IPS-18a (cell line): ENCODE measurements at regions not wholly inside any gene's neighbourhood (a gene's known extent, or its start where the extent isn't known, plus 50 kb on each side); places are given as distances from the start of the nearest gene placed in this dataset.
"Not testable (repeated sequence)": the region's sequence is repeated elsewhere in the genome, so short reads cannot be mapped to it uniquely, and the experiment has no call there.

Source experiments
- H3K27ac ChIP-seq: one replicate; pipeline ENCODE4 v1.5.1; 2013; ENCODE audit warnings: low read length
- H3K27me3 ChIP-seq: one replicate; pipeline ENCODE4 v1.6.1; 2013; ENCODE audit warnings: mild to moderate bottlenecking, low read length; ENCODE audit not compliant: control insufficient read depth, insufficient read depth
- H3K36me3 ChIP-seq: one replicate; pipeline ENCODE4 v1.6.1; 2013; ENCODE audit warnings: low read depth, low read length; ENCODE audit not compliant: control insufficient read depth
- H3K4me1 ChIP-seq: one replicate; pipeline ENCODE4 v1.6.1; 2013; ENCODE audit warnings: low read depth, low read length; ENCODE audit not compliant: control insufficient read depth
- H3K4me3 ChIP-seq: one replicate; pipeline ENCODE4 v1.5.1; 2013; ENCODE audit warnings: low read length
- H3K9ac ChIP-seq: one replicate; pipeline ENCODE4 v1.6.1; 2013; ENCODE audit warnings: mild to moderate bottlenecking, low read length, moderate library complexity
- H3K9me3 ChIP-seq: one replicate; pipeline ENCODE4 v1.6.1; 2013; ENCODE audit warnings: low read depth, low read length; ENCODE audit not compliant: control insufficient read depth

DNA sequence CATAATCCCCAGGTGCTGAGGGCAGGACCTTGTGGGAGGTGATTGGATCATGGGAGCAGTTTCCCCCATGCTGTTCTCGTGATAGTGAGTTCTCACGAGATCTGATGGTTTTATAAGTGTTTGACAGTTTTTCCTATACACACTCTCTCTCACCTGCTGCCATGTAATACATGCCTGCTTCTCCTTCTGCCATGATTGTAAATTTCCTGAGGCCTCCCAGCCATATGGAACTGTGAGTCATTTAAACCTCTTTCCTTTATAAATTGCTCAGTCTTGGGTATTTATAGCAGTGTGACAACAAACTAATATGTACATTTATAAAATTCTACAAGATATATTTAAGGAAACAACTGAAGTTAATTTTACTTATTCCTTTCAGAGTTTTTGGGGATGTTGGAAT is 170.8 kb upstream of the BET1 start:
- no peak overlapping the region for H3K9ac ChIP-seq
- H3K9me3 ChIP-seq, result no peaks in the 10 kb centered on the region
- H3K4me1 ChIP-seq, result no peaks in the 10 kb centered on the region
- H3K36me3 ChIP-seq, result no peaks in the 10 kb centered on the region
- H3K4me3 ChIP-seq, result no peak overlapping the region
- no peak overlapping the region for H3K27ac ChIP-seq
- no peaks in the 10 kb centered on the region for H3K27me3 ChIP-seq

DNA sequence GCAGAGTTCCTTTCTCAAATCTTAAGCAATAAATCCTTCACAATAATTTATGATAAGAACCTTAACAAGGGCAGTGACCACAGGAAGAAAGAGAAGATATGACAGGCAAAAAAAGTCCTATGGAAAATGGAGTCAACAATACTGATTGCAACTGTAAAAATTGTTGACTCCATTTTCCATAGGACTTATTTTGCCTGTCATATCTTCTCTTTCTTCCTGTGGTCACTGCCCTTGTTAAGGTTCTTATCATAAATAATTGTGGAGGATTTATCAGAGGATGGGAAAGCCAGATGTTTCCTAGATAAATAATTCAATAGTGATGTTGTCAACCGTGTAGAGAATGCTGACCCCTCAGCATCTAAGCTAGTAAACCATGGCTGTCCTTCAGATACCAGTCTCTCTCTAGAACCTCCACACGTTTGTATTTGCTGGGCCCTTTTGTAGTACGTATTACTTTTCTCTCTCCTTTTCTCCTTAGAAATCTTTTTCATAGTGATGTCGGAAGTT is 172.6 kb upstream of the BET1 start:
- no peak overlapping the region for H3K9ac ChIP-seq
- no peak overlapping the region for H3K4me3 ChIP-seq
- no peaks in the 10 kb centered on the region for H3K36me3 ChIP-seq
- no peak overlapping the region for H3K27ac ChIP-seq
- no peaks in the 10 kb centered on the region for H3K27me3 ChIP-seq
- H3K9me3 ChIP-seq, result no peaks in the 10 kb centered on the region
- no peaks in the 10 kb centered on the region for H3K4me1 ChIP-seq

DNA sequence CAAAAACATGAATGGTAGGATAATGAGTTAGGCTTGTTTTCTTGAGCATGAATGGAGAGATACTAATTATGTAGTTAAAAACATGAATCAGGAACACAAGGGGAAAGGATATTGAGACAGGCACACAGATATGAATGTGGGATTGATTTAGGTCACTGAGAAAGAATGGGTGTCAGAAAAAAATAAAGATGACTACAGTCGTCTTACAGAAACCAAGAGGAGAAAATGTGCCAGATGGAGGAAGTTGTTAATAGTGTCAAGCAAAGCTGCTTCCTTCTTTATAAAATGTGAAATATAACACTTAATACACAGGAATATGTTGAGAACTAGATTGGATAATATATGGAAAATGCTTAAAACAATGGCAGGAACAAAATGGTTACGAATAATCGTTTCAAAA is 173.3 kb upstream of the BET1 start:
- Histone ChIP-seq H3K4me3 (no peak overlapping the region), H3K9me3 (no peaks in the 10 kb centered on the region), H3K27me3 (no peaks in the 10 kb centered on the region), H3K36me3 (no peaks in the 10 kb centered on the region), H3K27ac (no peak overlapping the region), H3K4me1 (no peaks in the 10 kb centered on the region), H3K9ac (no peak overlapping the region)

DNA sequence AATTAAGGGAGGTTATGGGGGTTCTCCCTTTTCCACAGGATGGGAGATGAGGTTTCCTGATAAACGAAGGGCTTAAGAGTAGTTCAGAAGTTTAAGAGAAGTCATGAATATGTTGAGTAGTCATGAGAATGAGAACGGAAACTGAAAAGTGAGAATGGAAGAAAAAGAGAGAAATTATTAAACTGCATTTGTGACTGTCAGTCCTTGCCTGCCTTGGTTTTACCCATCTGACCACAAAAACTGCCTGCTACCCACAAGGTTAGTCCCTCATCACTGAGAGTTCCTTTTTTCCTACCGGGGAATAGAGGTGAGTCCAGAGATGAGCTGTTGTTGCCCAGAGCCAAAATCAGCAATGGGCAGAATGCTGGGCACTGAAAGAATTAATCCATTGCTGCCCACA is 174.1 kb upstream of the BET1 start:
- H3K27me3 ChIP-seq, result no peaks in the 10 kb centered on the region
- H3K9ac ChIP-seq, result no peak overlapping the region
- no peaks in the 10 kb centered on the region for H3K9me3 ChIP-seq
- H3K27ac ChIP-seq, result no peak overlapping the region
- no peaks in the 10 kb centered on the region for H3K36me3 ChIP-seq
- no peaks in the 10 kb centered on the region for H3K4me1 ChIP-seq
- no peak overlapping the region for H3K4me3 ChIP-seq

DNA sequence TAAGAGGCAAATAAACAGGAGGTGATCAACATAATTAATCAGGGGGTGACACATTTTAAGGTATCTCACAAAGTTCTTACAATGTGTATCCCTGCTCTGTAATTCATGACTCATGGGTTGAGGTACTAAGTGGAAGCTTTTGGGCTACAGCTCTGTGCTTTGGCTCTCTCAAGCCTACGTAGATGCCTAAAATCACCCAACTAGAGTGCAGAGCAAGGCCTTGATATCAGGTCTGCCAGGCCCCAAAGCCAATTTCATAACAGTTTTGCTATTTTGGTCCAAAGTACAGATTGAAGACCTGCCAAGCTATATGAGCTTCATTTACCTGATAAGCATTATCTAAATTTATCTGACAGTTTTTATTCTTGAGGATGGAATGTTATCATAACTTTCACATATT is 175.3 kb upstream of the BET1 start:
- no peaks in the 10 kb centered on the region for H3K36me3 ChIP-seq
- no peak overlapping the region for H3K9ac ChIP-seq
- H3K4me1 ChIP-seq, result no peaks in the 10 kb centered on the region
- H3K27ac ChIP-seq, result no peak overlapping the region
- no peak overlapping the region for H3K4me3 ChIP-seq
- no peaks in the 10 kb centered on the region for H3K9me3 ChIP-seq
- H3K27me3 ChIP-seq, result no peaks in the 10 kb centered on the region

DNA sequence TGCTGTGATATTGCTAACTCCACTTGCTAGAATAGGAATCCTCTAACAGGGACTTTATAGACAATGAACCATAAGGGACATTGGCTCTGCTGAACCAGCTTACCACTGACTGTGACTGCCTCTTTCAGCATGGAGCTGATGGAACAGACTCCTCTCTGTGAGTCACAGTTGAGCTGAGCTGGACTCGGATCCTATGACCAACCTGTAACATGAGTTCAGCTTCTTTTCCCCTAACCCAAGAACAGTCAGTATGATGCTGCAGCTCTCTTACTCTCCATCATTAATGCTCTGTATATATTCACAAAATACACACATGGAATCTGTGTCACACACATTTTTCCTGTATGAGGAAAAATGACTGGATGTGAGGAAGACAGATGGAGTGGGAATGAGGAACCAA is 177.9 kb upstream of the BET1 start:
- Histone ChIP-seq H3K9ac (no peak overlapping the region), H3K27ac (no peak overlapping the region)

DNA sequence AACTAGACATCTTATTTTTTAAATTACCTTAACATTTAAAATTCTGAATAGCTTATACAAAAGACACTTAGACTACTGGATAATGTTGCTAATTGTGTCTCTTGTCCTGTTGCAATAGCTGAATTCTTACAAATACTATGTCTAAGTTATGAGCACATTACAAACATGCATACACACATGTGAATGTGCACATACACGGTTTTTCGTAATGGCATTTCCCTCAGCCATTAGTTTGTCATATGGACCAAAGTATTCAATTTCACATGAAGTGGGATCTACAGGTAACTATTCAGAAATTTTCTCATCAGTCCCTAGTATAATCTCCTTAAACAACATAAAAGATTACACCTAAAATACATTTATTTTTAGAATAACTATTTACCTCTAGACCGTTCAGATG is 178.6 kb upstream of the BET1 start:
- Histone ChIP-seq H3K4me1 (no peaks in the 10 kb centered on the region), H3K4me3 (no peak overlapping the region), H3K9me3 (no peaks in the 10 kb centered on the region), H3K27ac (no peak overlapping the region), H3K9ac (no peak overlapping the region), H3K27me3 (no peaks in the 10 kb centered on the region), H3K36me3 (no peaks in the 10 kb centered on the region)

More for the DNA sequence above, 177.9 kb upstream of the BET1 start:
- H3K9me3 ChIP-seq, result no peaks in the 10 kb centered on the region
- H3K4me3 ChIP-seq, result no peak overlapping the region
- H3K36me3 ChIP-seq, result no peaks in the 10 kb centered on the region
- H3K27me3 ChIP-seq, result no peaks in the 10 kb centered on the region
- H3K4me1 ChIP-seq, result no peaks in the 10 kb centered on the region

DNA sequence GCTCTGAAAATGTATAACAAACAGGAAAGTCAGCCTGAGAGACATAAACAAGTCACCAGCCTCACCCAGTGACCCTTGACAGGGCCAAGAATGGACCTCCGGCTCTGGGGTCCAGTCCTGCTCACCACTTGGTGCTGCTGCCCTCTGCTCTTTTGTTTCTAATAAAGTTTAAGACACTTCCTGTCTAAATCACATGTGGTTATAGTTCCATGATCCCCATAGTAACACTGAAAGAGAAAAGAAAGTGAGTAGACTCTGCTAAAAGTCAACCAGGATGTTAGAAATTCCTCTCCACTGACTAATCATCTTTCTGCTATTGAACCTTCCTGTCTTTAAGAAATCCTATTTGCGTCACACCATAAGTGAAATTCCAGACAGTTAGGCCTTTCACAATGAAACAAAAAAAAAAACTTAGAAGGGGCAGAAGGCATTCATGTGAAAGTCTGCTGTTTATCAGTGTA is 179.2 kb upstream of the BET1 start:
- Histone ChIP-seq H3K27me3 (no peaks in the 10 kb centered on the region), H3K27ac (no peak overlapping the region), H3K4me1 (no peaks in the 10 kb centered on the region), H3K9me3 (no peaks in the 10 kb centered on the region), H3K9ac (no peak overlapping the region), H3K4me3 (no peak overlapping the region), H3K36me3 (no peaks in the 10 kb centered on the region)

DNA sequence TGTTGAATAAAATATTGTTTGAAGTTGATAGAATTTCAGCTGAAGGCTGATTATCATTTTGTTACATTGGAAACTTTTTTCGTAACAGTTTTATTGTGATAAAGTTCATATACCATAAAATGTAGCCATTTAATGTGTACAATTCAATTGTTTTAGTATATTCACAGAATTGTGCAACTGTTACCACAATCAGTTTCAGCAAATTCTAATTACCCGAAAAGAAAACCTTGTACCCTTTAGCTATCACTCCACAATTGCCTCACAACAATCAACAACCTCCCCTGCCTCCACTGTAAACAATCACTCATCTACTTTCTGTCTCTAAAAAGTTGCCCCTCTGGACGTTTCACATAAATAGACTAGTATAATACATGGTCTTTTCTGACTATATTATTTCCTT is 179.7 kb upstream of the BET1 start:
- H3K9me3 ChIP-seq, result no peaks in the 10 kb centered on the region
- H3K9ac ChIP-seq, result no peak overlapping the region
- H3K27ac ChIP-seq, result no peak overlapping the region
- no peaks in the 10 kb centered on the region for H3K4me1 ChIP-seq
- no peaks in the 10 kb centered on the region for H3K27me3 ChIP-seq
- H3K4me3 ChIP-seq, result no peak overlapping the region
- no peaks in the 10 kb centered on the region for H3K36me3 ChIP-seq

DNA sequence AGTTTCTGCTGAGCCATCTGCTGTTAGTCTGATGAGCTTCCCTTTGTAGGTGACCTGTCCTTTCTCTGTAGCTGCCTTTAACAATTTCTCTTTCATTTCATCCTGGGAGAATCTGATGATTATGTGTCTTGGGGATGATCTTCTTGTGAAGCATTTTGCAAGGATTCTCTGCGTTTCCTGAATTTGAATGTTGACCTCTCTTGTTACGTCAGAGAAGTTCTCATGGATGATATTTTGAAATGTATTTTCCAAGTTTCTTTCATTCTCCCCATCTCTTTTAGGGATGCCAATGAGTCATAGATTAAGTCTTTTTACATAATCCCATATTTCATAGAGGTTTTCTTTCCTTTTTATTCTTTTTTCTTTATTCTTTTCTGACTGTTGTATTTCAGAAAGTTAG is 184.2 kb upstream of the BET1 start:
- no peaks in the 10 kb centered on the region for H3K36me3 ChIP-seq
- no peaks in the 10 kb centered on the region for H3K27me3 ChIP-seq
- H3K27ac ChIP-seq, result no peak overlapping the region
- no peaks in the 10 kb centered on the region for H3K9me3 ChIP-seq
- H3K9ac ChIP-seq, result no peak overlapping the region
- H3K4me1 ChIP-seq, result peaks cover 4% of the 10 kb centered on the region
- H3K4me3 ChIP-seq, result no peak overlapping the region

DNA sequence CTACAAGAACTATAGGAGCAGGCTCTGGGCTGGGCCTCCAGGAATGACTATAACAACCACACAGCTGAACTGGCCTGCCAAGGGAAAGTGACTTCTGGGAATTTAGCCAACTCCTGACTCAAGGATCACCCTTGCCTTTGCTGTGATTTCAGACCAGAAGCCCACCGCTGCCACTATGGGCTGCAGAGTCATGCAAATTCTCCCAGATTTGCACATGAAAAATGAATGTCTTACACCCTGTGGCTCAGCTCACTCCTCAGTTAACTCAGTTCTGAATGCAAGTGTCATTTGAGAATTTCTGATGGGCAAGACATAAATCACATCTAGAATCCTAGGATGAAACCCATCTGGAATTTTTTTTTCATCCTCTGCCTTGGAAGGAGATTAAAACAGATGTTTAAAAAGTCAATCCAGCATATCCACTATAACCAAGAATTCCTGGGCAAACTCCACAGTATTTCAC is 186.5 kb upstream of the BET1 start:
- H3K27ac ChIP-seq, result no peak overlapping the region
- H3K36me3 ChIP-seq, result no peaks in the 10 kb centered on the region
- H3K27me3 ChIP-seq, result no peaks in the 10 kb centered on the region
- H3K4me1 ChIP-seq, result peaks cover 4% of the 10 kb centered on the region
- no peak overlapping the region for H3K9ac ChIP-seq
- H3K4me3 ChIP-seq, result no peak overlapping the region
- H3K9me3 ChIP-seq, result no peaks in the 10 kb centered on the region

DNA sequence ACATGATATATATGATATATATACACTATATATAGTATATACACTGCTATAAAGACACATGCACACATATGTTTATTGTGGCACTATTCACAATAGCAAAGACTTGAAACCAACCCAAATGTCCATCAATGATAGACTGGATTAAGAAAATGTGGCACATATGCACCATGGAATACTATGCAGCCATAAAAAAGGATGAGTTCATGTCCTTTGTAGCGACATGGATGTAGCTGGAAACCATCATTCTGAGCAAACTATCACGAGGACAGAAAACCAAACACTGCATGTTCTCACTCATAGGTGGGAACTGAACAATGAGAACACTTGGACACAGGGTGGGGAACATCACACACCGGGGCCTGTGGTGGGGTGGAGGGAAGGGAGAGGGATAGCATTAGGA is 190.3 kb upstream of the BET1 start:
- not testable (repeated sequence) for H3K9ac ChIP-seq

More for the DNA sequence above, 190.3 kb upstream of the BET1 start:
- H3K27ac ChIP-seq, H3K27me3 ChIP-seq, H3K4me3 ChIP-seq, H3K4me1 ChIP-seq, H3K9me3 ChIP-seq, H3K36me3 ChIP-seq: not testable (repeated sequence)
